Mammary epithelial cell (primary cell): ENCODE measurements at regions not wholly inside any gene's neighbourhood (a gene's known extent, or its start where the extent isn't known, plus 50 kb on each side); places are given as distances from the start of the nearest gene placed in this dataset.
"Not testable (repeated sequence)": the region's sequence is repeated elsewhere in the genome, so short reads cannot be mapped to it uniquely, and the experiment has no call there.

ENCODE experiments used
- EZH2 ChIP-seq: IDR thresholded peaks from 2 replicates; pipeline ENCODE4 v1.6.1; 2012; ENCODE audit warnings: low read length, inconsistent platforms, borderline replicate concordance
- TF ChIP-seq, protein P1 (sequence below), 2 donors: IDR thresholded peaks in 1 of 2; conservative IDR thresholded peaks in 1 of 2; 2 replicates each; pipeline ENCODE4 v1.5.1; 2011 to 2012; ENCODE audit warnings: inconsistent platforms in 2 of 2, low read length in 2 of 2, mild to moderate bottlenecking in 2 of 2, control low read depth in 1 of 2, low read depth in 1 of 2; ENCODE audit not compliant: insufficient read depth in 1 of 2; ENCODE audit errors: extremely low read depth in 1 of 2

DNA sequence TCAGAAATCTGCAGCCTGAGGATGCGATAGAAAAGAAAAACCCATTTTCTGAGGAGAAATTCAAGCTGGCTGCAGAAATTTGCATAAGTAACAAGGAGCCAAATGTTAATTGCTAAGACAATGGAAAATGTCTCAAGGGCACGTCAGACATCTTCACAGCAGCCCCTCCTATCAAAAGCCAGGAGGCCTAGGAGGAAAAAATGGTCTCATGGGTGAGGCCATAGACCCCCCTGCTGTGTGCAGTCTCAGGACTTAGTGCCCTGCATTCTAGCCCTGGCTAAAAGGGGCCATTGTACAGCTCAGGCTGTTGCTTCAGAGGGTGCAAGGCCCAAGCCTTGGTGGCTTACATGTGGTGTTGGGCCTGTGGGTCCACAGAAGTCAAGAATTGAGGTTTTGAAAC lies 511.4 kb upstream of the FANCL start:
- TF ChIP-seq, protein P1, sequence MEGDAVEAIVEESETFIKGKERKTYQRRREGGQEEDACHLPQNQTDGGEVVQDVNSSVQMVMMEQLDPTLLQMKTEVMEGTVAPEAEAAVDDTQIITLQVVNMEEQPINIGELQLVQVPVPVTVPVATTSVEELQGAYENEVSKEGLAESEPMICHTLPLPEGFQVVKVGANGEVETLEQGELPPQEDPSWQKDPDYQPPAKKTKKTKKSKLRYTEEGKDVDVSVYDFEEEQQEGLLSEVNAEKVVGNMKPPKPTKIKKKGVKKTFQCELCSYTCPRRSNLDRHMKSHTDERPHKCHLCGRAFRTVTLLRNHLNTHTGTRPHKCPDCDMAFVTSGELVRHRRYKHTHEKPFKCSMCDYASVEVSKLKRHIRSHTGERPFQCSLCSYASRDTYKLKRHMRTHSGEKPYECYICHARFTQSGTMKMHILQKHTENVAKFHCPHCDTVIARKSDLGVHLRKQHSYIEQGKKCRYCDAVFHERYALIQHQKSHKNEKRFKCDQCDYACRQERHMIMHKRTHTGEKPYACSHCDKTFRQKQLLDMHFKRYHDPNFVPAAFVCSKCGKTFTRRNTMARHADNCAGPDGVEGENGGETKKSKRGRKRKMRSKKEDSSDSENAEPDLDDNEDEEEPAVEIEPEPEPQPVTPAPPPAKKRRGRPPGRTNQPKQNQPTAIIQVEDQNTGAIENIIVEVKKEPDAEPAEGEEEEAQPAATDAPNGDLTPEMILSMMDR (conservative IDR thresholded peaks at IDR 0.05 in 1 of 2, IDR thresholded peaks at IDR 0.05 in 1 of 2; ENCODE audit: extremely low read depth in 1 of 2, insufficient read depth in 1 of 2, low read depth in 1 of 2, low read length in 2 of 2), result not testable (repeated sequence)
- TF ChIP-seq EZH2, result not testable (repeated sequence)
